Adrenal gland (tissue), 9 donors: ENCODE measurements at regions not wholly inside any gene's neighbourhood (a gene's known extent, or its start where the extent isn't known, plus 50 kb on each side); places are given as distances from the start of the nearest gene placed in this dataset.
A peak's percentile ranks its signal among the peaks of the same experiment; 100 is the strongest.

Source experiments
- DNase-seq, 7 donors: peaks; one replicate each; pipeline ENCODE4 v3.0.0-alpha.2; 2019 to 2020
- H3K27ac ChIP-seq, 5 donors: fragments of 200-600 bp; sonication (generic) in 4 of 5; 1 replicate in 3 of 5; 2 replicates in 2 of 5; pipeline versions ENCODE4 v1.5.1 to v1.8.0; 2016 to 2020; ENCODE audit warnings: mild to moderate bottlenecking in 1 of 5
- H3K27me3 ChIP-seq: fragments of 200-600 bp; 2 replicates; pipeline ENCODE4 v1.8.0; 2021
- H3K36me3 ChIP-seq, 2 donors: fragments of 200-600 bp; replicated peaks in 1 of 2; 1 replicate in 1 of 2; 2 replicates in 1 of 2; pipeline versions ENCODE4 v1.5.1 to v1.8.0; 2018 to 2022
- H3K4me1 ChIP-seq, 2 donors: fragments of 200-600 bp; replicated peaks in 1 of 2; 1 replicate in 1 of 2; 2 replicates in 1 of 2; pipeline versions ENCODE4 v1.5.1 to v1.8.0; 2018 to 2021
- H3K4me3 ChIP-seq, 4 donors: fragments of 200-600 bp; sonication (generic) in 3 of 4; one replicate each; pipeline ENCODE4 v1.5.1; 2016 to 2018
- H3K9me3 ChIP-seq, 3 donors: fragments of 200-600 bp; sonication (generic) in 1 of 3; replicated peaks in 1 of 3; 1 replicate in 2 of 3; 2 replicates in 1 of 3; pipeline versions ENCODE4 v1.5.1 to v1.8.0; 2016 to 2021
- CTCF ChIP-seq, 6 experiments: fragments of 450-650 bp in 4 of 6; fragments of 200-600 bp in 2 of 6; sonication (generic) in 1 of 6; IDR thresholded peaks; 1 replicate in 5 of 6; 2 replicates in 1 of 6; pipeline versions ENCODE4 v1.5.1 to v1.8.0; 2016 to 2021; ENCODE audit warnings: antibody characterized with exemption in 6 of 6, mild to moderate bottlenecking in 2 of 6, moderate library complexity in 1 of 6
- POLR2A ChIP-seq, 2 donors: fragments of 450-650 bp; IDR thresholded peaks; one replicate each; pipeline ENCODE4 v1.6.1; 2017; ENCODE audit warnings: antibody characterized with exemption in 2 of 2, mild to moderate bottlenecking in 2 of 2, moderate library complexity in 1 of 2
- WGBS, 4 donors: extraction: QIAGEN DNeasy Blood & Tissue Kit in 2 of 4; methylation state at CpG; one replicate each; pipeline versions ENCODE4 v1.1.5 to v1.1.7; 2013 to 2017; 5-methylcytosine and 5-hydroxymethylcytosine counted together
- intact Hi-C, 2 donors: fragments of 100-400 bp; cut with DNase I; formaldehyde crosslinking; loops; one replicate each; pipeline versions ENCODE4 v1.14.1 to v1.15.0; 2022 to 2023
- donor health status: healthy with polysubstance abuse.
- donor health status: Bipolar disorder and iron deficiency.
- donor health status: DM: yes; HTN: yes; CAD: no.
- donor health status: DM: no; HTN: no; CAD: no.
- donor health status: DM: no; HTN: no; CAD: no.

GRCh38 chrX:45755703-45756102 lies 555.0 kb upstream of the DIPK2B start:
- no peaks in the 10 kb centered on the region for H3K36me3 ChIP-seq
- intact Hi-C loops, result no loop called here
- no peaks in the 10 kb centered on the region for H3K4me1 ChIP-seq
- TF ChIP-seq POLR2A (IDR thresholded peaks at IDR 0.05), result no peak
- no peak for TF ChIP-seq CTCF (IDR thresholded peaks at IDR 0.05)
- 49 to 85% (median 67%) methylated on average over 2 of the region's 2 CpGs for WGBS, 4 donors
- DNase-seq, result no peak
- no peaks in the 10 kb centered on the region for H3K9me3 ChIP-seq
- no peak overlapping the region for H3K27ac ChIP-seq
- no peak overlapping the region for H3K4me3 ChIP-seq
- no peaks in the 10 kb centered on the region for H3K27me3 ChIP-seq

GRCh38 chrX:45751156-45751555 lies 550.5 kb upstream of the DIPK2B start:
- Histone ChIP-seq H3K27me3 (peaks cover 5% of the 10 kb centered on the region), H3K36me3 (no peaks in the 10 kb centered on the region), H3K4me1 (no peaks in the 10 kb centered on the region), H3K4me3 (no peak overlapping the region), H3K9me3 (no peaks in the 10 kb centered on the region), H3K27ac (no peak overlapping the region)
- no peak for DNase-seq
- intact Hi-C loops, result no loop called here
- no peak for TF ChIP-seq POLR2A (IDR thresholded peaks at IDR 0.05)
- TF ChIP-seq CTCF (IDR thresholded peaks at IDR 0.05), result no peak
- 34 to 67% (median 56%) methylated on average over 3 of the region's 3 CpGs for WGBS, 4 donors

- 70 to 98% (median 86%) methylated on average over 5 of the region's 5 CpGs for WGBS, 4 donors
- TF ChIP-seq POLR2A (IDR thresholded peaks at IDR 0.05), result no peak
- no peak for TF ChIP-seq CTCF (IDR thresholded peaks at IDR 0.05)
- Histone ChIP-seq H3K36me3 (no peaks in the 10 kb centered on the region), H3K4me1 (no peaks in the 10 kb centered on the region), H3K4me3 (no peak overlapping the region), H3K9me3 (no peaks in the 10 kb centered on the region), H3K27ac (no peak overlapping the region), H3K27me3 (peaks cover 5% of the 10 kb centered on the region)
- intact Hi-C loops, result no loop called here
- DNase-seq, result no peak
Observed at GRCh38 chrX:45750639-45751038, 550.0 kb upstream of the DIPK2B start.

GRCh38 chrX:45749375-45749774 lies 548.7 kb upstream of the DIPK2B start:
- Histone ChIP-seq H3K4me3 (no peak overlapping the region), H3K27me3 (peaks cover 5% of the 10 kb centered on the region), H3K36me3 (no peaks in the 10 kb centered on the region), H3K27ac (no peak overlapping the region), H3K4me1 (no peaks in the 10 kb centered on the region), H3K9me3 (no peaks in the 10 kb centered on the region)
- intact Hi-C loops, result no loop called here
- TF ChIP-seq CTCF (IDR thresholded peaks at IDR 0.05), result peak in 5 of 6 experiments; percentile 20 to 40 (median 36)
- no peak for TF ChIP-seq POLR2A (IDR thresholded peaks at IDR 0.05)
- DNase-seq, result no peak
- 62 to 74% (median 68%) methylated on average over 4 of the region's 4 CpGs for WGBS, 4 donors
